ENCODE measurements at regions not wholly inside any gene's neighbourhood (a gene's known extent, or its start where the extent isn't known, plus 50 kb on each side); places are given as distances from the start of the nearest gene placed in this dataset.

GRCh38 chr3:135448520-135448919 is 517.0 kb upstream of the PPP2R3A start:
- TF ChIP-seq CTCF (IDR thresholded peaks at IDR 0.05; ENCODE audit: low read depth, low read length): no peak
- TF ChIP-seq MAX (IDR thresholded peaks at IDR 0.05; ENCODE audit: low read depth, low read length): no peak
- TF ChIP-seq MYC (IDR thresholded peaks at IDR 0.05; ENCODE audit: low read depth, low read length): no peak
- TF ChIP-seq POLR2A (IDR thresholded peaks at IDR 0.05; ENCODE audit: extremely low read depth, insufficient read length): no peak
